SU-DHL-6 (cell line): ENCODE measurements at regions not wholly inside any gene's neighbourhood (a gene's known extent, or its start where the extent isn't known, plus 50 kb on each side); places are given as distances from the start of the nearest gene placed in this dataset.

ENCODE experiments used
- EZH2phosphoT487 ChIP-seq: fragments of 200-600 bp; sonication (generic), shearing (Covaris generic); conservative IDR thresholded peaks from 2 replicates; pipeline ENCODE4 v1.6.1; 2018; ENCODE audit warnings: mild to moderate bottlenecking, antibody characterized with exemption, low read length, moderate library complexity, mixed read lengths
- TF ChIP-seq, protein P1 (sequence below): fragments of 200-600 bp; sonication (generic); IDR thresholded peaks from one replicate; pipeline ENCODE4 v1.5.1; 2017; ENCODE audit warnings: antibody characterized with exemption, mild to moderate bottlenecking, low read length, moderate library complexity; ENCODE audit not compliant: insufficient read depth, poor library complexity, severe bottlenecking

DNA sequence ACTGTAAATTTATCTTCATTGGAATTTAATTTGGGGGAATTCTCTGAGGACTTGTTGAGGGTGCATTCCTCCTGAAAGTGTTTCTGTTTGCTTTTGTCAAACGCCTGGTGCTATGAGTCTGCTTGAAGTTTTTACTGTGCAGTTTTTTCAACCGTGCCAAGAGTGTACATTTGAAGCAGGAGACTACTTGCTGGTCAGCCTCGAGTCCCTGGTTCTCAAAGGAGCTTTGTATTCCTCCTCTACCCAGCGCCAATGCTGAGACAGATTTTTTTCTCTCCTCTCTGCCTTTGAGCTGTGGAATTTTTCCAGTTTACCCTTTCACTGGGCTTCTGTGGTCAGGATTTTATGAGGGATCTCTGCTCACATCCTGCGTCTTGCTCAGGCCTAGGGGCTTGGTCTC is 62.1 kb downstream of the NPY start:
- TF ChIP-seq, protein P1, sequence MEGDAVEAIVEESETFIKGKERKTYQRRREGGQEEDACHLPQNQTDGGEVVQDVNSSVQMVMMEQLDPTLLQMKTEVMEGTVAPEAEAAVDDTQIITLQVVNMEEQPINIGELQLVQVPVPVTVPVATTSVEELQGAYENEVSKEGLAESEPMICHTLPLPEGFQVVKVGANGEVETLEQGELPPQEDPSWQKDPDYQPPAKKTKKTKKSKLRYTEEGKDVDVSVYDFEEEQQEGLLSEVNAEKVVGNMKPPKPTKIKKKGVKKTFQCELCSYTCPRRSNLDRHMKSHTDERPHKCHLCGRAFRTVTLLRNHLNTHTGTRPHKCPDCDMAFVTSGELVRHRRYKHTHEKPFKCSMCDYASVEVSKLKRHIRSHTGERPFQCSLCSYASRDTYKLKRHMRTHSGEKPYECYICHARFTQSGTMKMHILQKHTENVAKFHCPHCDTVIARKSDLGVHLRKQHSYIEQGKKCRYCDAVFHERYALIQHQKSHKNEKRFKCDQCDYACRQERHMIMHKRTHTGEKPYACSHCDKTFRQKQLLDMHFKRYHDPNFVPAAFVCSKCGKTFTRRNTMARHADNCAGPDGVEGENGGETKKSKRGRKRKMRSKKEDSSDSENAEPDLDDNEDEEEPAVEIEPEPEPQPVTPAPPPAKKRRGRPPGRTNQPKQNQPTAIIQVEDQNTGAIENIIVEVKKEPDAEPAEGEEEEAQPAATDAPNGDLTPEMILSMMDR: no peak
- no peak for TF ChIP-seq EZH2phosphoT487
